Fibroblast of peridontal ligament (primary cell): ENCODE measurements at regions not wholly inside any gene's neighbourhood (a gene's known extent, or its start where the extent isn't known, plus 50 kb on each side); places are given as distances from the start of the nearest gene placed in this dataset.

Experiments used
- DNase-seq: peaks from one replicate; pipeline ENCODE4 v3.0.0-alpha.2; 2010; ENCODE audit errors: extremely low read depth

DNA sequence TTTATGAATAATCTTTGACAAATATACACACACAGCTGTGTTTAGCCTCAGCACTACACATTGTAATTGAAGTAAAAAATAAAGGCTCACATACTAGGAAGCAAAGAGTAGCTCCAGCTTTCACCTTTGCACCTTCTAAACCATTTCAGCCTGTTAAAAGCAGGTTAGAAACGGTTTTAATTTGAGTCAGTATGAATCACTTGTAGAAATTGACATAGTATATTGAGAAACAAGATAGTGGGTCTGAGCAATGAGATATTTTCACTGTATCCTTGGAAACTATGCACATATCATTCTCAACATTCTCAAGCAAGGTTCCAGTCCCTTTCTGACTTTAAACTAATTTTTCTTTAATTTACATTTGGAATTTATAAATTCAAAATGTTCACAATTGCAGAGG, 380.3 kb downstream of the AASDHPPT start:
- DNase-seq = peak; percentile 84

DNA sequence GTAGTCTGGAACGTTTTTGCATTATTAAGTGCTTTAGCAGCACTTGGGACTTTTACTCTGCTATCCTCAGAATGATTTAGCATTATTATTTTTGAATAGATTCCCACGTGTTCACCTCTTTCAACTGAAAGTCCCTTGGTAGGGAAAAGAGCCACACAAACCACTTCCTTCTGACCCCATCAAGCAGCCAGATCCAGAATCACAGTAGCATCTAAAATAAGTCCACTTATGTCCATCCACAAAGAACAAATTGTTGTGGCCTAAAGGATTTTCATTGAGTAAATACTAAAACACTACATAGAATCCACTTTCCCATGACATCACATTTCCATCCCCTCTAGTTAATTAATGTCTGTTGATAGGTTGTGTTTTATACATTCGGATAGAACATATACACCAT, 381.7 kb downstream of the AASDHPPT start:
- DNase-seq = no peak

DNA sequence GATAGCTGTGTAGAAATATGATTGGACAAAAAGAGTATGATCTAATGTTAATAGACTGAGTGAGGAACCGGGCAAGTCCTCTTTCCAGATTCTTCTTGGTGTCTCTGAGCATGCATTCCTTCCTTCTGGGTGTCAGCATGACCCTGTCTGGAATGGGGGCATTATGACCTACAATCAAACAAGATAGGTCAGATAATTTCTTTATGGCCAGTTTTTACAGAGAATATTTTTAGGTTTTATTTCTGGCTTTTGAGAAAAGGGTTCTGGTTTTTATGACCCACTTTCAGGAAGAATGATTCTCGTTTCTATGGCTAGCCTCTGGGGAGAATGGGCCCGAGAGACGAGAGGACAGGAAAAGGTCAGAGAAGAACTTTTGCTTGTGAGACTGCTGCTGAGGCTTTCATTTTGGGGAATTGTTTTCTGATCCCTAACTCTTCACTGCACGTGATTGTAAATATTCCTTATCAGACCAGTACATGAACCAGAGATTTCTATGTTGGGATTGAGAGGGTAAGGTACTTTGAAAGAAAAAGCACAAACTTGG, 383.8 kb downstream of the AASDHPPT start:
- no peak for DNase-seq

DNA sequence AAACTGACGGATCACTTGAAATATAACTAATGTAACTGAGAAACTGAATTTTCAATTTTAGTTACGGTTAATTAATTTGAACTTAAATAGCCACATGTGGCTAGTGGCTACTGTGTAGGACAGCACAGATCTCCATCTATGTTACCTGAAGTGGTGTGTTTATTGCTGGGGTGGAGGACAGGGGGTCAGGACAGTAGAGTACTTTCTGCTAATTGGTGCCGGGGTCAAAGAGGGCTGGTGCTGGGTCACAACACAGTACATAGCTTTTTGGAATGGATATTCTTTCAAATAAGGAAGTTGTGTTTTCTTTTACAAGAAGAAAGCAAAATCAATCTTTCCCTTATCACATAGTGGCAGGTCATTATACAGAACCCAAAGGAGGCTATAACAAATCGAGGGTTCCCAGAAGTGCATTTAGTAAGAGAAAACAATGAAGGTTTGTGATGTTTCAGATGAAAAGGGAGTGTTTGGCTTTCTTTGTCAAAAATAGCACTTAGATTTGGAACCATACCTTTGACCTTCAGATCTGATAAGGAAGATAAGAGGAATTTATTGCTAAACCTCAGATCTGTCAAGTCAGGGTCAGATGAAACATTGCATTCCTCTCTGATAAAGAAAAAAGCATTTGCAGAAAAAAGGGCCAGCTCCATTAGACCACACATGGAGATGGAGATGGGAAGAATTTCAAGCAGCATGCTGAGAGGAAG, 384.5 kb downstream of the AASDHPPT start:
- no peak for DNase-seq

DNA sequence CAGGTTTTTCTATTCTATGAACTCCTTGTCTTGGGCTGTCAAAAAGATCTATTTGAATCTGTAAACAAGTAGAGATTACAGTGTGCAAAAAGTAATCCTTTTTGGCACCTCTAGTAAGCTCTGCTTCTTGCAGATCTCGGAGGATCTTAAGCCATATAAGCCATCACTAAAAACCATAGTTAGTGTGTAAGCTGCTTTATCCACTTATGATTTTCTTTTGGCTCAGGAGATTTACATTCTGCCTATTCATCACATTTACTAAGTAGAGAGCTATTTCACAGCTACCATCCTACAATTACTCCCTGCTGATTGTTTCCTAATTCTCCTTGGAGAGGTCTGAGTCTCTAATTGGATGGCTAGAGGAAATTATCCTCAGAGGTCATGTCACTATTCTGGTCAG, 385.7 kb downstream of the AASDHPPT start:
- DNase-seq = no peak

DNA sequence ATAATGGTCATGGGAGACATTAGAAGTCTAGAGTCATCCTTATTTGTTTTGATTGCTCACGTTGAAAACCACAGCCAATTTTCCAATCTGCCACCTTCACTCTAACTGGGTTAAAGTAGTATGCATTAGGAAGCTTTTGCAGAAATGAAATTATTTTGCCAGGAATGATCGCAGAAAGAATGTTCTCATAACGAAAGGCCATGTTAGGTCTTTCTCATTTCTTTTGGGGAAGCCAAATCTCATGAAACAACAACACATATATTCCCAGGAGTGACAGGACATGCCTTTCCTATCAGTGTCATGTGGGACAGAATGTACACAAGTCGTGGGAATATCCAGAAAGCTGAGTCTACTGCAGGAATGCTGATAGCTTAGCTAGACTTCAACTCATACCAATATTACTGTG, 386.3 kb downstream of the AASDHPPT start:
- DNase-seq = peak; percentile 46

DNA sequence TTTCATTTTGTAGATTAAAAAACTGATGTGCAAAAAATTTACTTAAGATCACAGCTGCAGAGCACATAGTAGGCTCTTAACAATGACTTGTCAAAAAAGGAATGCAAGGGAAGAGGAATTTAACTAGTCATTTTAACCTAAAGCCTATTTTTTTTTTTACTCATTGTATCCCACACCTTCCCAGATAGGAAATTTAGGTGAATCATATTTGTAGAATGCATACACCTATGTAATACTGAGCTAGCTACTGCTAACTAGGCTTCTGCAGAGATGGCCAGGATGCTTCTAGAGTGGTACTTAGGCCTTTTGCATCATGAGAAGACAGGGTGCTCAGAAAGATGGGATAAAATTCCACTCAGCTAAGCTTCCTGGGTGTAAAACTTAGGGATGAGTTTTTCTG, 387.3 kb downstream of the AASDHPPT start:
- DNase-seq = no peak

DNA sequence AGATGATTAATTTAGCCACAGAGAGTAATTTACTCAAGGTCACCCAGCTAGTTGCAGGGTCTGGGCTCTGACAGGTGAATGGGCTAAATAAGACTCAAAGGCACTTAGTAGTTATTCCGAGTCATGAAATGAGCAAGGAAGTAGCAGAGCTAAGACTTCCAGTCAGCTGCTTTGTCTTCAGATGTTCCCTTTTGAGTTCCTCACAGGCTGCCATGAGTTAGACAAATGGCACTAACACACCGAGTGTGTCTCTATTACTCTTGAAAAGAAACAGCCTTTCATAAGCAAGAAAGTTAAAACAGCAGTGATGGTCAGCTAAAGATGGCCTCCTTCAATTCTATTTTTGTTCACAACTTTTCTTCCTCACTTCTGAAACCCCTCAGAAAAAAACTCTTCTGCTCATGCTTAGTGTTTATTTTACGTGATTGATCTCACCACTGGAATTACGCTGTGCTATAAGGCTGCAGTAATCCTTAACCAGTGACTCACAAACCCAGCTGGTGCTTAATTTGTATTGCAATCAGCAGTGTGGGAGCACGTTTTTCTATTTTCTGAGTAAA, 389.1 kb downstream of the AASDHPPT start:
- DNase-seq = peak; percentile 95

DNA sequence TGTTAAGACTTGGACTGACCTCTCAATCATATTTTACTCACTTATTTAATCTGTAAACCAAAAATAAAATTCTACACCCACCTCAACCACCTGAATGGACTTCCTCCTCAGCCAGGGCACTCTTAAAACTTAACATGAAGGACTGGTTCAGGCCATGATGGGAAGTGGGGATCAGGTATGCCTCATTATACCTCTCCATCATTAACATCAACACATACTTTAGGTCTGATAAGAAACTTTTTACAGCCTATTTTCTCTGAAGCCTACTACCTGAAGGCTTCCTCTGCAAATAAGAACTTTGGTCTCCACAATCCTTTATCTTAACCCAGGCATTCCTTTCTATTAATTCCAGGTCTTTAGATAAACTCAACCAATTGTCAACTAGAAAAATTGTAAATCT, 390.0 kb downstream of the AASDHPPT start:
- no peak for DNase-seq

DNA sequence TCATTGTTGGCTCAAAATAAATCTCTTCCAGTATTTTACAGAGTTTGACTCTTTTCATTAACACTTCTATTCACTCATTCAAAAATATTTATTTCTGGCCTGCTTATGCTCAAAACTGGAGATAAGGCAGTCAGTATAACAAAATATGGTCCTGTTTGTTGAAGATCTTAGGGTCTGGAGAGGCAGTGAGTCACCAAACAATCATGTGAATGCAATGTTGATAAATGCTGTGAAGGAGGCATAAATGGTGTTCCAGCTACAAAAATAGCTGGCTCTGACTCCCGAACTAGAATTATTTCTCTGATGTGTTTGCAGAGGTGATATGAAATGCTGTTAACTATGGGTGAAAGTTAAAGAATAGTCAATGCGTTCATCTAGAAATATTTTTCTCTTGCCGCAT, 390.6 kb downstream of the AASDHPPT start:
- DNase-seq = peak; percentile 65

DNA sequence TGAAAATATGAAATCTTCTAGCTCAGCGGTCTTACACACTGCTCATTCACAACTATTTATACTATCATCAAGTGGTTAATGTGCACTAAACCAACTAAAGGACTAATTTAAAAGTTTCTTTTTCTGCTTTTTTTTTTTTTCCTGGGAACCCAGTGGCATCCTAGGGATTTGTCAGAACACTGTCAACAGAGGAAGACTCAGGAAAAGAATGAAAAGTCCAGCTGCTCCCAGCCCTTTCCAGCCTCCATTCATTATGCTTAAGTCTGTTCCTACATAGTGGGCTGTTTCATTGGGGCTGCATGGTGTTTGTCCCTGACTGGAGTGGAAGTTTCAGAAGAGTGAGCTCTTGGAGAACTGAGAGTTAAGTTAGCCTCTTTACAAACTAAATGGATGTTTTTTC, 391.1 kb downstream of the AASDHPPT start:
- no peak for DNase-seq

DNA sequence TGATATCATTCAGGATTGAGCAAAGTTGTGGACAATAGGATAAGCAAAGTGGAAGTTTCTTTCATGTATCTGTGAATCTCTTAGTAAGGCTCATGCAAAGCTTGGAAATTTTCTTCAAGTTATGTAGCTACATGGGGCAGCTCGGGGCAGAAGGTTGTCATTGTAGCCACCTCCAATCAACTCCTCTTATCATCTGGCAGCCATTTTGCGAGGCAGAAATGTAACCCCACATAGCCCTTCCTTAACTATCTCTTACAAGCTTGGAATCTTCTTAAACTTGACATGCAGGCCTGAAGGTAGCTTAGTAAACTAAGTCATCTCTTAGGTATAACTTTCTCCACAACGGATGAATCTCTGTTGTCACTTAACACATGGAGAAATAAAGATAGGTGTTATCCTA, 392.8 kb downstream of the AASDHPPT start:
- no peak for DNase-seq

DNA sequence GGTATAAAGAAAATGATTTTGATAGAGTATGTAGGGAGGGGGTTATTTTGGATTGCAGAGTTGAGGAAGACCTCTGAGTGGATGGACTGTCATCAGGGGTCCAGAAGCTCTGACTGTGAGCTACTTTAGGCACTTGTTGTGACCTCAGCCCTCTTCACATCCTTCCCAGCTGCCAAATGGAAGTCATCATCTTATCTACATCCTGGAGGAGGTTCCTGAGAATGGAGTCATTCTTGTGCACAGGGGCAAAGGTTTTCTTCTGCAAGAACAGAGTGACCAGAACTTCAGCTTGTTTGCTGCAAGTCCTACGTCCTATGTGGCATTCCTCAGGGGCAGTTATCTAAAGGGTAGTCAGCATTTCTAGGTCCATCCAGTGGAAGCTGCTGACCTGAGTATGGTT, 393.8 kb downstream of the AASDHPPT start:
- DNase-seq = no peak

DNA sequence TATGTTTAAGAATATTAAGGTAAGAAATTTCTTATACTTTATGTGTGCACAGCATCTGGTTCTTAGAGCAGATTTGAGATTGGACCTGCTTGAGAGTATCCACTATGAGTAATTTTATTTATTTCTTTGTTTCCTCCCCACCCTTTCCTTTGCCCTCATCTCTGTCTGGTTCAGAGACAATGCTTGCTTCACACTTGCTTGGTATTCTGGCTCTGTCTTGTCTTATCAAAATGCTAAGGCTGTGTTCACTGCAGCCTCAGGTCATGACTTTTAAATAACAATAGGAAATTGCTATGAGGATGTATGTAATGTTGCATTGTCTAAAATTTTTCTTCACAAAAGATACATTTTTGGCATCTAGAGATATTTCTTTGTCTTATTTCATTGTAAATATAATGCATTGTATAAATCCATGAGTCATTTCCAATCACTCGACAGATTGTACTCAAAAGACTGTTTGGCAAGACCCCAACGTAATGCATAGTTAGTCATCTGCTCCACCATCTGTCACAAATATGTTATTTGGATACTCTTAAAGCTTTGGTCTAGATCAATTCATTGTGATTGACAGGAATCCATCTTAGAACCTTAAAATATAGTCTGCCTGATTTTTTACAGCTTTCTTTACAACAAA, 395.7 kb downstream of the AASDHPPT start:
- DNase-seq = peak; percentile 60

DNA sequence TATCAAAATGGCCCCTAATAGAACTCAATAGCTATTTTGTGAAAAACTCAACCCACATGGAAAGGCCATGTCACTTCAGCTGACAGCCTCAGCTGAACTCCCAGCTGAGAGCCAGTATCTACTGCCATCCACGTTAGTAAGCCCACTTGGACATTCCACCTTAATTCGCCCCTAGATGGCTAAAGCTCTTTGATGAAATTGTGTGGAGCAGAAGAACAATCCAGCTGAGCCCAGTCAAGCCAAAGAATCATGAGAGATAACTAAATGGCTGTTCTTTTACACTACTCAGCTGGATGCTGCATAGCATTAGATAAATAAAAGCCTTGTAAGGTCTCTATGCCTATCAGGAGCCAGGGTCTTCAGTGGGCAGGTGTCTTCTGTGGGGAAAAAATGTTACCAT, 396.8 kb downstream of the AASDHPPT start:
- DNase-seq = no peak

DNA sequence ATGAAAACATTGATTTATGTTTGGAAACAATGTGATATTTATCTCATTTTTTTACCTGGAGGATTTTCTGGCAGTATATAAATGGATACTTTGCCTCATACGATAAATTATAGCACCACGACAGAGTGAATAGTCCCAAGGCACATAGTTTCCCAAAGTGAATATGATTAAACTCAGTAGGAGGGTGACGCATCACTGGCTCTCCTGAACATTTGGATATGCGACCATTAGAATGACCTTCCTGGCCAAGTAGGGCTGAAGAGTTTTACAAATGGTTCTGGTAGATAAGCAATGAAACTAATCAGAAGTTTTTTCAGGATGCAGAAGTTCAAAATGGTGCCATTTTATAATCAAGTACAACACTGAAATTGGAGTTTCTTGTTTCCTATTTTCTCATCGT, 397.7 kb downstream of the AASDHPPT start:
- no peak for DNase-seq

DNA sequence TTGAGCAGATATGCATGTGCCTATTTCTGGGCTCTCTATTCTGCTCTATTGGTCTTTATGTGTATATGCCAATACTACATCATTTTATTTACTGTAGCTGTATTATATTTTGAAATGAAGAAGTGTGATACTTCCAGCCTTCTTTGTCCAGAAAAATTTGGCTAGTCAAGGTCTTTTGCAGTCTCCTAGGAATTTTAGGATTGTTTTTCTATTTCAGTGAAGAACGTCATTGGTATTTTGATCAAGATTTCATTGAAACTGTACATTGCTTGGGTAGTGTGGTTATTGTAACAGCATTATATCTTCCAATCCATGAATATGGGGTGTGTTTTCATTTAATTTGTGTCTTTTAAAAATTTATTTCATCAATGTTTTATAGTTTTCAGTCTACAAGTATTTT, 400.3 kb downstream of the AASDHPPT start:
- peak; percentile 25 for DNase-seq

DNA sequence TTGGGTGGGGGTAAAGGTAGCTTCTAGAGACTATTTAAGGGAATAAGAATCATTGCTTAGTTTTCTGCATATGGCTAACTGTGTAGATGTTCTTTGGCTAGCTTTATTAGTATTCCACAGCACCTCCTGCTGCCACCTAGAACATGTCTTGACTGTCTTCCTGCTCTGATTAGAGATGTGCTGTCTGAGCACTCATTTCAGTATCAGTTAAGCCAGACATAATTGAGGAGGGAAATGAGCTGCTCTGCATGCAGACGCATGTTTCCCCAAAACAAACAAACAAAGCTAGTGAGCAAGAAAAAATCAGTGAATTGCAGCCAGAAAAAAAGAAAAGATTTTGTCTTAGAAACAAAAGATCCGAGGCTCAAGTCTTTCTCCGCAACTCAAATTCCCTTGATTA, 402.2 kb downstream of the AASDHPPT start:
- no peak for DNase-seq

DNA sequence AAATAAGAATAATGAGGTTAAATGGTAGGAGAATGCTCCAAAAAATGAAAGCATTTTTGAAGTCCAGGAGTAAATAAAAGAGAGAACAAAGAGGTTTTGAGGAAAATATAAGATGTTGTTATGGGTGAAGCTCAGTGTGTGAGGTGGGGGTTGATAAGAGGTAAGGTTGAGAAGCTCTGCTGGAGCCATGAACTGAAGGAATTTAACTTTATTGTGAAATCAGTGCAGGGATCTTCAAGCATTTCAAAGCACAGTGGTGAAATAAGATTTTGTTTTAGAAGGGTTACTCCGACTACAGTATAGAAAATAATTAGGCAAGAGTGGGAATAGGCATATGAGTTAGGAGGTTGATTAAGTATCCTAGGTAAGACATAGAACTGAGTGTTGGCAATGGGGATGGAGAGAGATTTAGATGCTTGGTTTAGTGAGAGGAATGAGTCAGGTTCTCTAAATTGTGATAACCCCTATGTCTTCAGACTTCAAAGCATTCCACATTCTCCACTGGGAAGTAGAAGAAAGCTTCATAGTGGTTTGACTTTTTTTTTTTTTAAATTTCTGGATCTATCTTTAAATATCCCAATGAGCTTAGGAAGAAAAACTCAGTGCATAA, 403.2 kb downstream of the AASDHPPT start:
- peak; percentile 51 for DNase-seq

DNA sequence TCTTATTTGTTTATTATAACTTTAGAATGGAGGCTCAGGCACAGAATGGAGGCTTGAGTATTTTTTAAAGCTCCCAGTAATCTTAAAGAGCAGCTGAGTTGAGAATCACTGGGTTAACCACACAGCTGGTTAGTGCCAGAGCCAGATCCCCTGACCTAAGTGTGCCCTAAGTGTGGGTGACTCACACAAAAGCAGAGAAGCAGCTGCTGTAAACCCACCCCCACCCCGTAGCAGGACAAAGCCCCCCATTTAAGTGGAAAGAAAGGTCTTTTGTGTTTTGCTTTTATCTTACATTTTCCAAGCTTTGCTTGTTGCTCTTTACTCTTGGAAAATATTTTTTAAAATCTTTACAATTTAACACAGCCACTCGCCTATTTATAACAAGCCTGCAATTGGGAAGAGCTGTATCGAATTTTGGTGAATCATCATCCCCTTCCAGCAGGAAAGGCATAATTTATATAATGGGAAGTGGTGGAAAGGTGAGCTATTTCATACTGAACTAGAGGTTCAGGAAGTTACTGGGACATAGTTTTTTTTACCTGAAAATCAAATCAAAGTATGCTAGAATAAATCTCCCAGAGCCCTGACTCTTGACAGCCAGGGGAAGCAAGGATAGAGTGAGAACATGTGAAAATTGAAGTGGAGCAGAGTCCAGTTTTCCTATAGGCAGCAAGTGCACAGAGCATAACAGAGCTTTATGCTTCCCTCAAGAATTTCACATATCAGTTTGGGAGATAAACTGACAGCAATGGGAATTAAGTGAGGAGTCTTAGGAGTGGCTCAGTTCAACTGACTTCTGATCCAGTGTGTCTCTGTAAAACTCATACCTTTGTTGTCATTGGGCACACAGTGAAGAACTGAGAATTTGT, 405.7 kb downstream of the AASDHPPT start:
- DNase-seq = peak; percentile 78

DNA sequence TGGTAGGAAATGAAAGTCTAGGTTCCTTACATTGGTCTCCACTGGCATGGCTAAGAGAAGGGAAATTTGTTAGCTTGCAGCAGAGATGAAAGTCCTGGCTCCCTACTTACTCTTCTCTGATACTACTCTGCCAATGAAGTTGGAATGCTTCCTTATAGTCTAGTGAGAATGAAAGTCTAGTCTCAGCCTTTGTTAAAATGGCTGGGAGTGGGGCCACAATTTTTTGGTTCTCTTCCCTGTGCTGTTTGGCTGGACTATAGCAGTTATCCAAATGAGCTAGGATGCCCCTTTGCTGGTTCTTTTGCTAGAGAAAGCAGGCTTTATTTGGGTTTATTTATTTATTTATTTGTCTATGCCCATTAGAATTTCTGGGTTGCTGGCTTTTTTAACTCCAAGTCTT, 414.3 kb downstream of the AASDHPPT start:
- DNase-seq = no peak

DNA sequence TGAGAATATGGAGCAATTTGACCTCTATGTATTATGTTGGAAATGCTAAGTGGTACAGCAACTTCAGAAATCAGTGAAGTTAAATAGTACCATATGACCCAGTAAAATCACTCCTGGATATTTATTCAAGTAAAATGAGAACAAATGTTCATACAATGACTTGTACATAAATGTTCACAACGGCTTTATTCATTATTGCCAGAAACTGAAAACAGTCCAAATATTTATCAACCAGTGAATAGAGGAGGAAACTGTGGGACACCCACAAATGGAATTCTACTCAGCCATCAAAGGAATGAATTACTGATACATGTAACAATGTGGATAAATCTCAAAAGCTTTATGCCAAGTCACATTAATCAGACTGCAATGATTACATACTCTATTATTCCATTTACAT, 416.3 kb downstream of the AASDHPPT start:
- peak; percentile 88 for DNase-seq
